Daoy (cell line): ENCODE measurements at regions not wholly inside any gene's neighbourhood (a gene's known extent, or its start where the extent isn't known, plus 50 kb on each side); places are given as distances from the start of the nearest gene placed in this dataset.
A peak's percentile ranks its signal among the peaks of the same experiment; 100 is the strongest.

ENCODE experiments used
- DNase-seq: peaks from one replicate; pipeline ENCODE4 v3.0.0-alpha.2; 2015; ENCODE audit warnings: low read depth

GRCh38 chr10:44476409-44477045 is 91.6 kb upstream of the CXCL12 start:
- DNase-seq, result no peak

- no peak for DNase-seq
Observed at GRCh38 chr10:44477046-44477425, 92.1 kb upstream of the CXCL12 start.

GRCh38 chr10:44478040-44478439 is 93.1 kb upstream of the CXCL12 start:
- no peak for DNase-seq

- DNase-seq, result no peak
Observed at GRCh38 chr10:44478876-44479705, 94.2 kb upstream of the CXCL12 start.

GRCh38 chr10:44492678-44493077 is 107.8 kb upstream of the CXCL12 start:
- DNase-seq, result no peak

GRCh38 chr10:44498222-44498621 is 113.3 kb upstream of the CXCL12 start:
- no peak for DNase-seq

GRCh38 chr10:44500451-44500850 is 115.6 kb upstream of the CXCL12 start:
- DNase-seq, result no peak

GRCh38 chr10:44506386-44506785 is 121.5 kb upstream of the CXCL12 start:
- no peak for DNase-seq

GRCh38 chr10:44510379-44511115 is 125.7 kb upstream of the CXCL12 start:
- peak; percentile 24 for DNase-seq

- no peak for DNase-seq
Observed at GRCh38 chr10:44511166-44511565, 126.3 kb upstream of the CXCL12 start.

GRCh38 chr10:44511601-44512000 is 126.7 kb upstream of the CXCL12 start:
- no peak for DNase-seq

GRCh38 chr10:44512431-44513022 is 127.6 kb upstream of the CXCL12 start:
- no peak for DNase-seq

- peak; percentile 19 for DNase-seq
Observed at GRCh38 chr10:44513591-44513990, 128.7 kb upstream of the CXCL12 start.

GRCh38 chr10:44516891-44517290 is 132.0 kb upstream of the CXCL12 start:
- no peak for DNase-seq

- DNase-seq, result peak; percentile 7
Observed at GRCh38 chr10:44517635-44518034, 132.7 kb upstream of the CXCL12 start.

- DNase-seq, result no peak
Observed at GRCh38 chr10:44519361-44519760, 134.5 kb upstream of the CXCL12 start.

- no peak for DNase-seq
Observed at GRCh38 chr10:44520651-44521050, 135.8 kb upstream of the CXCL12 start.

GRCh38 chr10:44539178-44539577 is 154.3 kb upstream of the CXCL12 start:
- DNase-seq, result no peak

- DNase-seq, result no peak
Observed at GRCh38 chr10:44552726-44553125, 167.8 kb upstream of the CXCL12 start.

GRCh38 chr10:44557596-44558191 is 172.8 kb upstream of the CXCL12 start:
- DNase-seq, result no peak

GRCh38 chr10:44558521-44558920 is 173.6 kb upstream of the CXCL12 start:
- DNase-seq, result no peak

GRCh38 chr10:44564361-44564760 is 179.5 kb upstream of the CXCL12 start:
- no peak for DNase-seq
